ENCODE measurements at regions not wholly inside any gene's neighbourhood (a gene's known extent, or its start where the extent isn't known, plus 50 kb on each side); places are given as distances from the start of the nearest gene placed in this dataset.

- TF ChIP-seq CTCF (conservative IDR thresholded peaks at IDR 0.05; ENCODE audit: low read length) (no peak), EZH2phosphoT487 (IDR thresholded peaks at IDR 0.05; ENCODE audit: borderline replicate concordance, low read depth, low read length) (no peak)
These were observed 497.2 kb upstream of the JARID2 start for GRCh38 chr6:14748679-14749078.
